Panc1 (cell line): ENCODE measurements at regions not wholly inside any gene's neighbourhood (a gene's known extent, or its start where the extent isn't known, plus 50 kb on each side); places are given as distances from the start of the nearest gene placed in this dataset.

Experiments
- ATAC-seq: fragments of 200-7000 bp; cut with Tn5 transposase; 2 replicates; pipeline ENCODE4 v1.9.1; 2020; ENCODE audit warnings: mild to moderate bottlenecking, moderate library complexity
- BruUV-seq: library from RNA; stranded (reverse); fragments of 400-500 nt; replicated peaks from 2 replicates; lab custom pipeline; 2021; lab: Mats Ljungman, UMichigan
- CTCF ChIA-PET: fragments of 300-600 bp; sonication (Branson Sonifier 250); formaldehyde crosslinking; loops from one replicate; lab custom pipeline; 2022; ENCODE audit warnings: antibody characterized with exemption; lab: Charles Lee
- POLR2A ChIA-PET: fragments of 300-600 bp; sonication (Branson Sonifier 250); formaldehyde crosslinking; loops from one replicate; lab custom pipeline; 2022; ENCODE audit warnings: antibody characterized with exemption; lab: Charles Lee
- DNase-seq: peaks from one replicate; pipeline ENCODE4 v3.0.0-alpha.2; 2010; ENCODE audit warnings: low read depth, low spot score
- H3K27ac ChIP-seq: 2 replicates; pipeline ENCODE4 v1.5.1; 2011; ENCODE audit warnings: mild to moderate bottlenecking, low read length, inconsistent platforms
- H3K27me3 ChIP-seq: fragments of 200-500 bp; sonication (Bioruptor generic); 2 replicates; pipeline ENCODE4 v1.6.0; 2014; ENCODE audit warnings: low read length, inconsistent platforms; ENCODE audit not compliant: control insufficient read depth, insufficient read depth
- H3K36me3 ChIP-seq: fragments of 200-500 bp; sonication (Bioruptor generic); 2 replicates; pipeline ENCODE4 v1.5.1; 2014; ENCODE audit warnings: inconsistent platforms, mild to moderate bottlenecking, low read length, moderate library complexity; ENCODE audit not compliant: control insufficient read depth, insufficient read depth
- H3K4me1 ChIP-seq: 2 replicates; pipeline ENCODE4 v1.5.1; 2011; ENCODE audit warnings: inconsistent platforms, mild to moderate bottlenecking, low read length, moderate library complexity; ENCODE audit not compliant: control insufficient read depth, insufficient read depth
- H3K4me3 ChIP-seq, 2 experiments: 2 replicates each; pipeline ENCODE4 v1.5.1; 2011 to 2012; ENCODE audit warnings: low read depth in 2 of 2, low read length in 2 of 2, mild to moderate bottlenecking in 2 of 2, inconsistent platforms in 1 of 2, moderate library complexity in 1 of 2
- H3K9me3 ChIP-seq: fragments of 200-500 bp; sonication (Bioruptor generic); 2 replicates; pipeline ENCODE4 v1.5.1; 2014; ENCODE audit warnings: low read depth, mild to moderate bottlenecking, inconsistent platforms, low read length, moderate library complexity; ENCODE audit not compliant: control insufficient read depth, insufficient read depth
- CTCF ChIP-seq: fragments of 450-650 bp; IDR thresholded peaks from 2 replicates; pipeline ENCODE4 v1.5.1; 2017; ENCODE audit warnings: mild to moderate bottlenecking
- POLR2AphosphoS5 ChIP-seq: IDR thresholded peaks from 2 replicates; pipeline ENCODE4 v1.6.1; 2012; ENCODE audit warnings: mild to moderate bottlenecking, low read depth, low read length, moderate library complexity
- REST ChIP-seq, 2 experiments: IDR thresholded peaks; 2 replicates each; pipeline ENCODE4 v1.6.1; 2011 to 2012; ENCODE audit warnings: low read depth in 2 of 2, control low read depth in 1 of 2, low read length in 1 of 2, mild to moderate bottlenecking in 1 of 2, moderate library complexity in 1 of 2; ENCODE audit not compliant: insufficient read depth in 1 of 2
- SIN3A ChIP-seq: IDR thresholded peaks from 2 replicates; pipeline ENCODE4 v1.6.1; 2012; ENCODE audit warnings: low read depth, mild to moderate bottlenecking, low read length, moderate library complexity, borderline replicate concordance; ENCODE audit not compliant: insufficient read depth
- TCF7L2 ChIP-seq: IDR thresholded peaks from 2 replicates; pipeline ENCODE4 v1.6.1; 2011; ENCODE audit warnings: mild to moderate bottlenecking, low read depth, low read length, inconsistent platforms
- in situ Hi-C: cut with HindIII; loops from 2 replicates; pipeline ENCODE4 v1.10.0; 2016; ENCODE audit warnings: low sequenced_read_pairs, low pct_unique_long_range_greater_than_20kb
- intact Hi-C: fragments of 100-400 bp; cut with micrococcal nuclease; formaldehyde crosslinking; loops from one replicate; pipeline ENCODE4 v1.10.0; 2022; ENCODE audit not compliant: unreplicated experiment

GRCh38 chr12:60921541-60921940 is 1325.7 kb downstream of the SLC16A7 start:
- TF ChIP-seq SIN3A (no peak), CTCF (no peak), POLR2AphosphoS5 (no peak), TCF7L2 (no peak), REST (IDR thresholded peaks at IDR 0.05; ENCODE audit: insufficient read depth in 1 of 2, low read depth in 2 of 2, low read length in 1 of 2) (no peak)
- H3K4me3 ChIP-seq, result no peak overlapping the region
- in situ Hi-C loops, result no loop called here
- DNase-seq (no peak), ATAC-seq (no peak)
- H3K27me3 ChIP-seq, result no peaks in the 10 kb centered on the region
- intact Hi-C loops, result no loop called here
- POLR2A ChIA-PET, result no interaction called here
- CTCF ChIA-PET, result no interaction called here
- no peaks in the 10 kb centered on the region for H3K9me3 ChIP-seq
- no peaks in the 10 kb centered on the region for H3K4me1 ChIP-seq
- no peak overlapping the region for H3K27ac ChIP-seq
- BruUV-seq, result no TSS peak
- no peaks in the 10 kb centered on the region for H3K36me3 ChIP-seq

- ATAC-seq (no peak), DNase-seq (no peak)
- POLR2A ChIA-PET, result no interaction called here
- CTCF ChIA-PET, result no interaction called here
- H3K4me3 ChIP-seq, result no peak overlapping the region
- no peaks in the 10 kb centered on the region for H3K9me3 ChIP-seq
- H3K36me3 ChIP-seq, result no peaks in the 10 kb centered on the region
- no peaks in the 10 kb centered on the region for H3K4me1 ChIP-seq
- TF ChIP-seq REST (IDR thresholded peaks at IDR 0.05; ENCODE audit: insufficient read depth in 1 of 2, low read depth in 2 of 2, low read length in 1 of 2) (no peak), TCF7L2 (no peak), POLR2AphosphoS5 (no peak), CTCF (no peak), SIN3A (no peak)
- H3K27me3 ChIP-seq, result no peaks in the 10 kb centered on the region
- BruUV-seq, result no TSS peak
- intact Hi-C loops (no loop called here), in situ Hi-C loops (no loop called here)
- H3K27ac ChIP-seq, result no peak overlapping the region
These were observed 1330.4 kb downstream of the SLC16A7 start for GRCh38 chr12:60926256-60926655.
